CD14-positive monocyte (primary cell): ENCODE measurements at regions not wholly inside any gene's neighbourhood (a gene's known extent, or its start where the extent isn't known, plus 50 kb on each side); places are given as distances from the start of the nearest gene placed in this dataset.

Source experiments
- DNase-seq, 3 donors: peaks; one replicate each; pipeline ENCODE4 v3.0.0-alpha.2; 2011 to 2022
- H2AFZ ChIP-seq: 2 replicates; pipeline ENCODE4 v1.6.0; 2012; ENCODE audit warnings: mild to moderate bottlenecking, low read depth, low read length, inconsistent platforms; ENCODE audit not compliant: insufficient read depth, poor library complexity, severe bottlenecking
- H3K27ac ChIP-seq, 2 donors: 1 replicate in 1 of 2; 2 replicates in 1 of 2; pipeline ENCODE4 v1.5.1; 2012 to 2013; ENCODE audit warnings: low read length in 2 of 2, control low read depth in 1 of 2, inconsistent platforms in 1 of 2, low read depth in 1 of 2, mild to moderate bottlenecking in 1 of 2
- H3K27me3 ChIP-seq, 2 donors: one replicate each; pipeline versions ENCODE4 v1.6.0 to v1.6.1; 2011 to 2013; ENCODE audit warnings: low read length in 2 of 2; ENCODE audit not compliant: control insufficient read depth in 2 of 2, insufficient read depth in 2 of 2
- H3K36me3 ChIP-seq, 2 donors: replicated peaks in 1 of 2; 1 replicate in 1 of 2; 2 replicates in 1 of 2; pipeline versions ENCODE4 v1.5.1 to v1.6.1; 2012 to 2013; ENCODE audit warnings: low read length in 2 of 2, control low read depth in 1 of 2, inconsistent platforms in 1 of 2, mild to moderate bottlenecking in 1 of 2; ENCODE audit not compliant: insufficient read depth in 2 of 2, control insufficient read depth in 1 of 2
- H3K4me1 ChIP-seq, 2 donors: 1 replicate in 1 of 2; 2 replicates in 1 of 2; pipeline versions ENCODE4 v1.5.1 to v1.6.1; 2012 to 2013; ENCODE audit warnings: low read length in 2 of 2, control low read depth in 1 of 2, inconsistent platforms in 1 of 2, mild to moderate bottlenecking in 1 of 2, moderate library complexity in 1 of 2; ENCODE audit not compliant: insufficient read depth in 2 of 2, control insufficient read depth in 1 of 2
- H3K4me2 ChIP-seq: replicated peaks from 2 replicates; pipeline ENCODE3; 2012; ENCODE audit warnings: low read length, moderate library complexity, mild to moderate bottlenecking; ENCODE audit not compliant: poor library complexity, severe bottlenecking; ENCODE audit errors: extremely low read depth
- H3K4me3 ChIP-seq, 3 experiments: fragments of 200-600 bp in 1 of 3; sonication (generic) in 1 of 3; replicated peaks in 1 of 3; 1 replicate in 2 of 3; 2 replicates in 1 of 3; pipeline ENCODE4 v1.5.1; 2011 to 2013; ENCODE audit warnings: low read length in 3 of 3, mild to moderate bottlenecking in 3 of 3, control low read depth in 2 of 3, low read depth in 2 of 3, inconsistent platforms in 1 of 3, moderate library complexity in 1 of 3
- H3K79me2 ChIP-seq: 2 replicates; pipeline ENCODE4 v1.6.0; 2012; ENCODE audit warnings: mild to moderate bottlenecking, control low read depth, inconsistent platforms, low read length, moderate library complexity; ENCODE audit not compliant: insufficient read depth
- H3K9ac ChIP-seq: 2 replicates; pipeline ENCODE4 v1.6.0; 2017; ENCODE audit warnings: low read length, mild to moderate bottlenecking; ENCODE audit not compliant: insufficient read depth, poor library complexity, severe bottlenecking
- H3K9me3 ChIP-seq, 2 donors: replicated peaks in 1 of 2; 1 replicate in 1 of 2; 2 replicates in 1 of 2; pipeline versions ENCODE4 v1.5.1 to v1.6.1; 2012 to 2013; ENCODE audit warnings: low read length in 2 of 2, control low read depth in 1 of 2; ENCODE audit not compliant: control insufficient read depth in 1 of 2, insufficient read depth in 1 of 2
- H4K20me1 ChIP-seq: 2 replicates; pipeline ENCODE4 v1.6.0; 2012; ENCODE audit warnings: mild to moderate bottlenecking, low read length, control low read depth, moderate library complexity; ENCODE audit not compliant: insufficient read depth
- H3K27ac Mint-ChIP-seq, 7 donors: one replicate each; pipeline ENCODE4 v1.8.0; 2020; ENCODE audit warnings: mild to moderate bottlenecking in 7 of 7, mixed read lengths in 7 of 7, moderate library complexity in 6 of 7, inconsistent platforms in 2 of 7
- H3K27me3 Mint-ChIP-seq, 3 donors: one replicate each; pipeline ENCODE4 v1.8.0; 2021 to 2022; ENCODE audit warnings: low read depth in 3 of 3, mild to moderate bottlenecking in 3 of 3, mixed read lengths in 3 of 3, moderate library complexity in 3 of 3, inconsistent platforms in 1 of 3
- H3K36me3 Mint-ChIP-seq, 2 donors: one replicate each; pipeline ENCODE4 v1.8.0; 2020; ENCODE audit warnings: mixed read lengths in 2 of 2, inconsistent platforms in 1 of 2, mild to moderate bottlenecking in 1 of 2
- H3K4me1 Mint-ChIP-seq: one replicate; pipeline ENCODE4 v1.8.0; 2020; ENCODE audit warnings: mild to moderate bottlenecking, mixed read lengths
- H3K4me3 Mint-ChIP-seq, 2 donors: one replicate each; pipeline ENCODE4 v1.8.0; 2020; ENCODE audit warnings: mild to moderate bottlenecking in 2 of 2, mixed read lengths in 2 of 2, moderate library complexity in 1 of 2
- H3K9me3 Mint-ChIP-seq, 7 donors: one replicate each; pipeline ENCODE4 v1.8.0; 2020 to 2022; ENCODE audit warnings: mixed read lengths in 7 of 7, mild to moderate bottlenecking in 6 of 7, moderate library complexity in 6 of 7, inconsistent platforms in 2 of 7
- WGBS: methylation state at CpG from one replicate; pipeline ENCODE4 v1.1.5; 2013; ENCODE audit warnings: missing lambda C conversion rate; ENCODE audit not compliant: insufficient coverage; 5-methylcytosine and 5-hydroxymethylcytosine counted together
- intact Hi-C, 2 donors: fragments of 100-400 bp; cut with micrococcal nuclease; formaldehyde crosslinking; loops; one replicate each; pipeline versions ENCODE4 v1.15.0 to v1.15.1; 2023
- TF ChIP-seq, protein P1 (sequence below): fragments of 200-600 bp; IDR thresholded peaks from one replicate; pipeline ENCODE4 v1.8.0; 2022; ENCODE audit warnings: antibody characterized with exemption, mild to moderate bottlenecking

GRCh38 chr2:166381-166780 is 97.5 kb downstream of the SH3YL1 start:
- no peak overlapping the region for H3K4me3 Mint-ChIP-seq
- no peaks in the 10 kb centered on the region for H3K27me3 ChIP-seq
- H4K20me1 ChIP-seq = no peaks in the 10 kb centered on the region
- intact Hi-C loops = no loop called here
- WGBS = 70% methylated on average over 10 of the region's 10 CpGs
- no peaks in the 10 kb centered on the region for H3K36me3 ChIP-seq
- H3K4me3 ChIP-seq = no peak overlapping the region
- peaks cover 0 to 8% (median 3%) of the 10 kb centered on the region in 7 donors for H3K9me3 Mint-ChIP-seq
- H3K9me3 ChIP-seq = no peaks in the 10 kb centered on the region
- DNase-seq = no peak
- H3K4me2 ChIP-seq = no peak overlapping the region
- H3K27me3 Mint-ChIP-seq = peaks cover 0 to 3% (median 1%) of the 10 kb centered on the region in 3 donors
- H3K79me2 ChIP-seq = no peaks in the 10 kb centered on the region
- no peak overlapping the region for H3K27ac Mint-ChIP-seq
- H2AFZ ChIP-seq = no peak overlapping the region
- H3K4me1 ChIP-seq = no peaks in the 10 kb centered on the region
- no peak overlapping the region for H3K27ac ChIP-seq
- H3K9ac ChIP-seq = no peak overlapping the region
- H3K4me1 Mint-ChIP-seq = no peaks in the 10 kb centered on the region
- TF ChIP-seq, protein P1, sequence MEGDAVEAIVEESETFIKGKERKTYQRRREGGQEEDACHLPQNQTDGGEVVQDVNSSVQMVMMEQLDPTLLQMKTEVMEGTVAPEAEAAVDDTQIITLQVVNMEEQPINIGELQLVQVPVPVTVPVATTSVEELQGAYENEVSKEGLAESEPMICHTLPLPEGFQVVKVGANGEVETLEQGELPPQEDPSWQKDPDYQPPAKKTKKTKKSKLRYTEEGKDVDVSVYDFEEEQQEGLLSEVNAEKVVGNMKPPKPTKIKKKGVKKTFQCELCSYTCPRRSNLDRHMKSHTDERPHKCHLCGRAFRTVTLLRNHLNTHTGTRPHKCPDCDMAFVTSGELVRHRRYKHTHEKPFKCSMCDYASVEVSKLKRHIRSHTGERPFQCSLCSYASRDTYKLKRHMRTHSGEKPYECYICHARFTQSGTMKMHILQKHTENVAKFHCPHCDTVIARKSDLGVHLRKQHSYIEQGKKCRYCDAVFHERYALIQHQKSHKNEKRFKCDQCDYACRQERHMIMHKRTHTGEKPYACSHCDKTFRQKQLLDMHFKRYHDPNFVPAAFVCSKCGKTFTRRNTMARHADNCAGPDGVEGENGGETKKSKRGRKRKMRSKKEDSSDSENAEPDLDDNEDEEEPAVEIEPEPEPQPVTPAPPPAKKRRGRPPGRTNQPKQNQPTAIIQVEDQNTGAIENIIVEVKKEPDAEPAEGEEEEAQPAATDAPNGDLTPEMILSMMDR = no peak
- no peaks in the 10 kb centered on the region for H3K36me3 Mint-ChIP-seq

DNA sequence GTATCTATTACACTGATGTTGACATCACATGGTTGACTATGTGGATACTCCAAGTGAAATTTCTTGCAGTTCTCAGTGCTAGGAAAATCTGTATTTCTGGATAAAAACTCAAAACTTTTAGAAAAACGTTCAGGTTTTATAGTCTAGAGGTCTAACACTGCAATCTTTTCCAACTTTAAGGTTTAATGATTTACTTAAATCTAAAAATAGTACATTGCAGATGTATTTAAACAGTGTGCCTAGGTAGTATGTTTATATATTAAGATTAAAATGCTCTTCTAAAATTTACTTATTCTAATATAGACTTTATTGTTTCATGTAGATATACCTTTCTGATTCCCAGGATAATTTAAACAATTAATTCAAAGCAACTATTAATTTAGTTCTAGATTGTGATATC is 98.3 kb downstream of the SH3YL1 start:
- Mint-ChIP-seq H3K4me3 (no peak overlapping the region), H3K36me3 (no peaks in the 10 kb centered on the region), H3K9me3 (peaks cover 0 to 8% (median 6%) of the 10 kb centered on the region in 7 donors), H3K27me3 (peaks cover 0 to 6% (median 1%) of the 10 kb centered on the region in 3 donors), H3K27ac (no peak overlapping the region), H3K4me1 (no peaks in the 10 kb centered on the region)
- intact Hi-C loops = no loop called here
- Histone ChIP-seq H3K4me3 (no peak overlapping the region), H3K79me2 (no peaks in the 10 kb centered on the region), H3K27me3 (no peaks in the 10 kb centered on the region), H3K4me1 (no peaks in the 10 kb centered on the region), H3K4me2 (no peak overlapping the region), H3K9me3 (peaks cover 0 to 3% of the 10 kb centered on the region in 2 donors), H2AFZ (no peak overlapping the region), H4K20me1 (no peaks in the 10 kb centered on the region), H3K9ac (no peak overlapping the region), H3K27ac (no peak overlapping the region), H3K36me3 (no peaks in the 10 kb centered on the region)
- TF ChIP-seq, protein P1 = no peak
- no peak for DNase-seq
- WGBS = no CpG with 5 or more reads among the region's 1 CpG
